HepG2 (cell line): ENCODE measurements at regions not wholly inside any gene's neighbourhood (a gene's known extent, or its start where the extent isn't known, plus 50 kb on each side); places are given as distances from the start of the nearest gene placed in this dataset.
"Not testable (repeated sequence)": the region's sequence is repeated elsewhere in the genome, so short reads cannot be mapped to it uniquely, and the experiment has no call there.

Source experiments
- ATAC-seq: fragments of 200-7000 bp; cut with Tn5 transposase; 3 replicates; pipeline ENCODE4 v1.9.1; 2020; ENCODE audit warnings: mild to moderate bottlenecking, moderate library complexity
- BruUV-seq: library from RNA; stranded (reverse); fragments of 400-500 nt; replicated peaks from 2 replicates; lab custom pipeline; 2021; lab: Mats Ljungman, UMichigan
- CTCF ChIA-PET: fragments of 300-600 bp; formaldehyde crosslinking; extraction: SDS; loops from one replicate; lab custom pipeline; 2021; ENCODE audit warnings: low total read pairs, inconsistent platforms, low intra/inter-chr PET ratio; lab: Yijun Ruan, JAX
- POLR2A ChIA-PET: fragments of 350-600 bp; sonication (Branson Sonifier 250); formaldehyde crosslinking; loops from one replicate; lab custom pipeline; 2020; ENCODE audit warnings: antibody characterized with exemption, inconsistent platforms; lab: Yijun Ruan, JAX
- DNase-seq: peaks from one replicate; pipeline ENCODE4 v3.0.0-alpha.2; 2015; ENCODE audit warnings: low spot score
- FAIRE-seq: peaks from 3 replicates; lab custom pipeline; 2011; peaks lifted over from hg19 to GRCh38; lab: Jason Lieb, UNC
- H2AFZ ChIP-seq: one replicate; pipeline ENCODE4 v1.6.1; 2011; ENCODE audit warnings: low read length, inconsistent platforms
- H3K27ac ChIP-seq: fragments of 300-600 bp; 3 replicates; pipeline ENCODE4 v1.8.0; 2011; ENCODE audit warnings: mixed run types, mild to moderate bottlenecking, mixed read lengths, low read length, inconsistent platforms; ENCODE audit not compliant: insufficient read depth; ENCODE audit errors: extremely low read length
- H3K27me3 ChIP-seq, 2 experiments: fragments of 200-600 bp in 1 of 2; 2 replicates in 1 of 2; 3 replicates in 1 of 2; pipeline versions ENCODE4 v1.6.0 to v1.8.0; 2011; ENCODE audit warnings: low read length in 2 of 2, mild to moderate bottlenecking in 2 of 2, moderate library complexity in 2 of 2, inconsistent platforms in 1 of 2; ENCODE audit not compliant: insufficient read depth in 2 of 2, control insufficient read depth in 1 of 2
- H3K36me3 ChIP-seq, 2 experiments: fragments of 200-600 bp in 1 of 2; replicated peaks in 1 of 2; 2 replicates in 1 of 2; 3 replicates in 1 of 2; pipeline versions ENCODE4 v1.5.1 to v1.8.0; 2011; ENCODE audit warnings: low read length in 2 of 2, inconsistent platforms in 1 of 2; ENCODE audit not compliant: insufficient read depth in 2 of 2, control insufficient read depth in 1 of 2
- H3K4me1 ChIP-seq: 2 replicates; pipeline ENCODE4 v1.5.1; 2012; ENCODE audit warnings: low read length, inconsistent platforms; ENCODE audit not compliant: insufficient read depth
- H3K4me2 ChIP-seq: 2 replicates; pipeline ENCODE4 v1.6.0; 2011; ENCODE audit warnings: low read depth, low read length, inconsistent platforms
- H3K4me3 ChIP-seq, 3 experiments: fragments of 200-600 bp in 1 of 3; sonication (generic), shearing (Covaris generic) in 1 of 3; replicated peaks in 1 of 3; 2 replicates each; pipeline ENCODE4 v1.5.1; 2011 to 2016; ENCODE audit warnings: low read length in 3 of 3, inconsistent platforms in 2 of 3, low read depth in 2 of 3, mild to moderate bottlenecking in 2 of 3, control low read depth in 1 of 3, mixed read lengths in 1 of 3; ENCODE audit not compliant: insufficient read depth in 1 of 3
- H3K79me2 ChIP-seq: one replicate; pipeline ENCODE4 v1.6.1; 2011; ENCODE audit warnings: low read length, inconsistent platforms; ENCODE audit not compliant: insufficient read depth
- H3K9ac ChIP-seq: 2 replicates; pipeline ENCODE4 v1.6.0; 2011; ENCODE audit warnings: mild to moderate bottlenecking, low read depth, low read length, inconsistent platforms; ENCODE audit not compliant: insufficient read depth
- H3K9me3 ChIP-seq: 2 replicates; pipeline ENCODE4 v1.5.1; 2012; ENCODE audit warnings: mild to moderate bottlenecking, low read length
- H4K20me1 ChIP-seq: 2 replicates; pipeline ENCODE4 v1.6.0; 2011; ENCODE audit warnings: inconsistent platforms, mild to moderate bottlenecking, low read length, moderate library complexity; ENCODE audit not compliant: insufficient read depth
- ARNT ChIP-seq: fragments of 450-650 bp; IDR thresholded peaks from 2 replicates; pipeline ENCODE4 v1.6.1; 2017
- HMGA1 ChIP-seq: sonication (generic); formaldehyde crosslinking; conservative IDR thresholded peaks from 2 replicates; pipeline ENCODE4 v1.4.0; 2020; ENCODE audit warnings: missing genetic modification reagents
- KAT8 ChIP-seq: IDR thresholded peaks from 2 replicates; pipeline ENCODE4 v1.6.1; 2016; ENCODE audit warnings: missing genetic modification reagents, missing compliant biosample characterization
- NFIC ChIP-seq: IDR thresholded peaks from 2 replicates; pipeline ENCODE4 v1.6.1; 2012; ENCODE audit warnings: mild to moderate bottlenecking, low read length, inconsistent platforms
- SALL2 ChIP-seq: sonication (generic); formaldehyde crosslinking; IDR thresholded peaks from 2 replicates; pipeline ENCODE4 v1.8.1; 2023; ENCODE audit warnings: mild to moderate bottlenecking, missing genetic modification reagents, inconsistent platforms
- SIN3B ChIP-seq: fragments of 150-350 bp; IDR thresholded peaks from 2 replicates; pipeline ENCODE4 v1.6.1; 2014; ENCODE audit warnings: low read length
- ZMYM3 ChIP-seq: sonication (generic); formaldehyde crosslinking; IDR thresholded peaks from 2 replicates; pipeline ENCODE4 v1.5.1; 2020; ENCODE audit warnings: mild to moderate bottlenecking, missing genetic modification reagents
- ZNF431 ChIP-seq: sonication (generic); formaldehyde crosslinking; IDR thresholded peaks from 2 replicates; pipeline ENCODE4 v1.9.0; 2022; ENCODE audit warnings: missing genetic modification reagents, low read depth, mild to moderate bottlenecking, borderline replicate concordance
- WGBS: methylation state at CpG from one replicate; pipeline ENCODE4 v1.1.6; 2017; ENCODE audit warnings: low lambda C conversion rate; 5-methylcytosine and 5-hydroxymethylcytosine counted together
- in situ Hi-C: cut with HindIII; loops from 2 replicates; pipeline ENCODE4 v1.10.0; 2017; ENCODE audit warnings: low pct_unique_long_range_greater_than_20kb; ENCODE audit not compliant: extremely low pct_ligation_motif_present
- intact Hi-C: fragments of 100-400 bp; cut with micrococcal nuclease; formaldehyde crosslinking; loops from one replicate; pipeline ENCODE4 v1.10.0; 2022; ENCODE audit not compliant: unreplicated experiment

DNA sequence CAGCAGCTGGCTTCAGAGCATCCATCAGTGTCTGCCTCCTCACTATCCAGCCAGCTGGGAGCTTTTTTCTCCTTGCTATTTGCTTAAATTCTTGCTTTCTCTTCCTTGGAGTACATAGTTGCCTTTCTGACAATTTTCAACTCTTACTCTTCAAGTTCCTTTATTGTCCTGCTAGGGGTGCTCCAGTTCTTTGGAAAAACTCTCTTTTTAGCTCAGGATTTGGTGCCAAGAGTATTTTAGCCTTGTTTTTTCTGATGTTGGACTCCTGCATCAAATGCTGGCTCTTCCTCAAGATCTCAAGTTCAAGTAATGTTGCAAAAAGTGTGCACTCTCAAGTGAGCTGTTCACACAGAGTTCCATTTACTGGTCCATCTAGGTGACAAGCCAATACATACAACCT, 126.4 kb downstream of the KDR start:
- intact Hi-C loops: no loop called here
- Histone ChIP-seq H3K4me2 (no peak overlapping the region), H3K4me1 (no peaks in the 10 kb centered on the region), H3K36me3 (no peaks in the 10 kb centered on the region), H3K27me3 (no peaks in the 10 kb centered on the region), H2AFZ (no peak overlapping the region), H3K9ac (no peak overlapping the region), H3K9me3 (no peaks in the 10 kb centered on the region), H3K4me3 (no peak overlapping the region), H4K20me1 (no peaks in the 10 kb centered on the region), H3K27ac (no peak overlapping the region), H3K79me2 (no peaks in the 10 kb centered on the region)
- ATAC-seq: no peak
- ChIA-PET POLR2A (no interaction called here), CTCF (no interaction called here)
- in situ Hi-C loops: no loop called here
- no peak for DNase-seq
- BruUV-seq: no TSS peak
- no peak for TF ChIP-seq KAT8 (CRISPR knock-in tag)
- TF ChIP-seq HMGA1: no peak
- TF ChIP-seq ZMYM3 (CRISPR knock-in tag): no peak
- no peak for TF ChIP-seq SIN3B
- TF ChIP-seq SALL2 (CRISPR knock-in tag): no peak
- no peak for TF ChIP-seq ZNF431 (CRISPR knock-in tag)
- TF ChIP-seq NFIC: no peak
- no peak for TF ChIP-seq ARNT
- FAIRE-seq: no peak

DNA sequence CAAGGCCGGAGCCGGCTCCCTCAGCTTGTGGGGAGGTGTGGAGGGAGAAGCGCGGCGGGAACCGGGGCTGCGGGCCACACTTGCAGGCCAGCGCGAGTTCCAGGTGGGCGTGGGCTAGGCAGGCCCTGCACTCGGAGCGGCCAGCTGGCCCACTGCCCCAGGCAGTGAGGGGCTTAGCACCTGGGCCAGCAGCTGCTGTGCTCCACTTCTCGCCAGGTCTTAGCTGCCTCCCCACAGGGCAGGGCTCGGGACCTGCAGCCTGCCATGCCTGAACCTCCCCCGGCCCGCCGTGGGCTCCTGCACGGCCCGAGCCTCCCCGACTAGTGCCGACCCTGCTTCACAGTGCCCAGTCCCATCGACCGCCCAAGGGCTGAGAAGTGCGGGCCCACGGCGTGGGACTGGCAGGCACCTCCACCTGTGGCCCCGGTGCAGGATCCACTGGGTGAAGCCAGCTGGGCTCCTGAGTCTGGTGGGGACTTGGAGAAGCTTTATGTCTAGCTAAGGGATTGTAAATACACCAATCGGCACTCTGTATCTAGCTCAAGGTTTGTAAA, 131.8 kb downstream of the KDR start:
- H3K9me3 ChIP-seq, POLR2A ChIA-PET, H3K4me3 ChIP-seq, ATAC-seq, FAIRE-seq, H3K36me3 ChIP-seq, H2AFZ ChIP-seq, DNase-seq, in situ Hi-C loops, BruUV-seq, H3K79me2 ChIP-seq, H3K9ac ChIP-seq, H4K20me1 ChIP-seq, intact Hi-C loops, H3K4me2 ChIP-seq, H3K4me1 ChIP-seq, H3K27me3 ChIP-seq, CTCF ChIA-PET, H3K27ac ChIP-seq: not testable (repeated sequence)
- WGBS: 41% methylated on average over 4 of the region's 28 CpGs
